Common myeloid progenitor, CD34-positive (primary cell): ENCODE measurements at regions not wholly inside any gene's neighbourhood (a gene's known extent, or its start where the extent isn't known, plus 50 kb on each side); places are given as distances from the start of the nearest gene placed in this dataset.

Source experiments
- CTCF ChIA-PET: fragments of 350-600 bp; sonication (Branson Sonifier 250); formaldehyde crosslinking; loops from one replicate; lab custom pipeline; 2021; ENCODE audit warnings: antibody characterized with exemption; lab: Charles Lee
- POLR2A ChIA-PET: fragments of 350-600 bp; sonication (Branson Sonifier 250); formaldehyde crosslinking; loops from one replicate; lab custom pipeline; 2021; ENCODE audit warnings: antibody characterized with exemption; lab: Charles Lee
- DNase-seq, 3 donors: peaks; one replicate each; pipeline versions ENCODE4 v3.0.0 to v3.0.0-alpha.2; 2013
- H3K27ac ChIP-seq, 2 experiments: 1 replicate in 1 of 2; 2 replicates in 1 of 2; pipeline ENCODE4 v1.7.0; 2013; ENCODE audit warnings: inconsistent platforms in 2 of 2, low read length in 2 of 2, mild to moderate bottlenecking in 2 of 2, low read depth in 1 of 2, moderate library complexity in 1 of 2; ENCODE audit not compliant: severe bottlenecking in 2 of 2, insufficient read depth in 1 of 2, poor library complexity in 1 of 2
- H3K27me3 ChIP-seq, 5 experiments: replicated peaks in 2 of 5; 1 replicate in 3 of 5; 2 replicates in 2 of 5; pipeline versions ENCODE4 v1.6.1 to v1.7.0; 2013; ENCODE audit warnings: low read length in 4 of 5, mild to moderate bottlenecking in 2 of 5, moderate library complexity in 2 of 5, inconsistent platforms in 1 of 5; ENCODE audit not compliant: insufficient read depth in 5 of 5, control insufficient read depth in 4 of 5
- H3K36me3 ChIP-seq, 4 experiments: 1 replicate in 2 of 4; 2 replicates in 2 of 4; pipeline versions ENCODE4 v1.6.1 to v1.7.0; 2013; ENCODE audit warnings: low read length in 3 of 4, control low read depth in 1 of 4, mild to moderate bottlenecking in 1 of 4; ENCODE audit not compliant: control insufficient read depth in 4 of 4, insufficient read depth in 4 of 4
- H3K4me1 ChIP-seq, 4 experiments: 1 replicate in 3 of 4; 2 replicates in 1 of 4; pipeline versions ENCODE4 v1.6.1 to v1.7.1; 2013; ENCODE audit warnings: low read length in 3 of 4, mild to moderate bottlenecking in 3 of 4, control low read depth in 1 of 4, inconsistent platforms in 1 of 4, moderate library complexity in 1 of 4; ENCODE audit not compliant: control insufficient read depth in 4 of 4, insufficient read depth in 4 of 4; ENCODE audit errors: control extremely low read depth in 1 of 4
- H3K4me3 ChIP-seq, 7 experiments: 1 replicate in 4 of 7; 2 replicates in 3 of 7; pipeline versions ENCODE4 v1.5.1 to v1.7.0; 2013; ENCODE audit warnings: mild to moderate bottlenecking in 7 of 7, low read length in 6 of 7, moderate library complexity in 6 of 7, inconsistent platforms in 2 of 7, low read depth in 2 of 7, control low read depth in 1 of 7; ENCODE audit not compliant: insufficient read depth in 4 of 7, control insufficient read depth in 1 of 7; ENCODE audit errors: extremely low read depth in 1 of 7
- H3K9me3 ChIP-seq, 5 experiments: 1 replicate in 4 of 5; 2 replicates in 1 of 5; pipeline versions ENCODE4 v1.6.1 to v1.7.1; 2013; ENCODE audit warnings: low read length in 4 of 5, mild to moderate bottlenecking in 2 of 5, inconsistent platforms in 1 of 5, low read depth in 1 of 5, moderate library complexity in 1 of 5; ENCODE audit not compliant: control insufficient read depth in 4 of 5, insufficient read depth in 2 of 5; ENCODE audit errors: control extremely low read depth in 1 of 5
- WGBS: methylation state at CpG from one replicate; pipeline ENCODE4 v1.1.5; 2013; ENCODE audit not compliant: insufficient coverage; 5-methylcytosine and 5-hydroxymethylcytosine counted together

DNA sequence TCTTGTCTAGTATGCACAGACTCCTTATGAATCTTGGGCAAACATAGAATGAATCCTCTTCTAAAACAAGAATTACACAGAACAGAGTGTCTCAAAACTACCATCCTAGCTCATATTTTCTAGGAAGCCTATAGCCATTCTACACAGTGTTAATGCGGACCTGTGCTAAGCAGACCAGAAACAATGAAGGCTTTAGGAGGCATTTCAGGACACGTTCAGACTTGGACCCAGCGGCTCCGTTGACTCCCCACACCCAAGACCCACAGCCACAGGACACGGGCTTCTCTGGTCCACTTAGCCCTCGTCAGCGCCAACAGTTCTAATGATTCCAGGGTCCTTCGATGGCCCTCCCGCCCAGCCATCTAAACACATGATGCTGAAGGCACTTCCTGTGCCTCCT lies 182.2 kb downstream of the BCL11A start:
- Histone ChIP-seq H3K4me1 (peaks cover 50 to 77% (median 56%) of the 10 kb centered on the region in 4 experiments), H3K27ac (peak overlapping the region in 1 of 2 experiments; percentile 10)

GRCh38 chr2:60370814-60371213 lies 182.6 kb downstream of the BCL11A start:
- Histone ChIP-seq H3K27ac (no peak overlapping the region), H3K4me1 (peaks cover 50 to 77% (median 58%) of the 10 kb centered on the region in 4 experiments), H3K36me3 (no peaks in the 10 kb centered on the region), H3K4me3 (peak overlapping the region in 1 of 7 experiments; percentile 14), H3K27me3 (no peaks in the 10 kb centered on the region), H3K9me3 (no peaks in the 10 kb centered on the region)
- 55% methylated on average over 4 of the region's 4 CpGs for WGBS
- no peak for DNase-seq
- CTCF ChIA-PET, result interaction anchor here (2.3 kb wide), 1 partner anchor 180 kb away, joined by 6 read pairs; no protein-coding TSS in a partner anchor
- POLR2A ChIA-PET, result no interaction called here

More for the DNA sequence above, 182.2 kb downstream of the BCL11A start:
- ChIA-PET POLR2A (interaction anchor here (0.6 kb wide), 1 partner anchor 9 kb away, joined by 3 read pairs; no protein-coding TSS in a partner anchor), CTCF (interaction anchor here (0.8 to 2.3 kb wide), 3 partner anchors 15 to 179 kb away, joined by 4 to 6 read pairs (median 4); no protein-coding TSS in a partner anchor)
- H3K36me3 ChIP-seq, result no peaks in the 10 kb centered on the region
- H3K4me3 ChIP-seq, result no peak overlapping the region
- H3K27me3 ChIP-seq, result no peaks in the 10 kb centered on the region
- DNase-seq, result no peak
- H3K9me3 ChIP-seq, result no peaks in the 10 kb centered on the region
- 99% methylated on average over 8 of the region's 9 CpGs for WGBS

GRCh38 chr2:60368456-60368855 lies 185.0 kb downstream of the BCL11A start:
- ChIA-PET POLR2A (interaction anchor here (0.6 kb wide), 1 partner anchor 182 kb away, joined by 5 read pairs; no protein-coding TSS in a partner anchor), CTCF (no interaction called here)
- H3K36me3 ChIP-seq, result no peaks in the 10 kb centered on the region
- no peak overlapping the region for H3K27ac ChIP-seq
- no peaks in the 10 kb centered on the region for H3K9me3 ChIP-seq
- no peak for DNase-seq
- no CpG with 5 or more reads among the region's 2 CpGs for WGBS
- peaks cover 60 to 91% (median 76%) of the 10 kb centered on the region in 4 experiments for H3K4me1 ChIP-seq
- no peak overlapping the region for H3K4me3 ChIP-seq
- H3K27me3 ChIP-seq, result no peaks in the 10 kb centered on the region

DNA sequence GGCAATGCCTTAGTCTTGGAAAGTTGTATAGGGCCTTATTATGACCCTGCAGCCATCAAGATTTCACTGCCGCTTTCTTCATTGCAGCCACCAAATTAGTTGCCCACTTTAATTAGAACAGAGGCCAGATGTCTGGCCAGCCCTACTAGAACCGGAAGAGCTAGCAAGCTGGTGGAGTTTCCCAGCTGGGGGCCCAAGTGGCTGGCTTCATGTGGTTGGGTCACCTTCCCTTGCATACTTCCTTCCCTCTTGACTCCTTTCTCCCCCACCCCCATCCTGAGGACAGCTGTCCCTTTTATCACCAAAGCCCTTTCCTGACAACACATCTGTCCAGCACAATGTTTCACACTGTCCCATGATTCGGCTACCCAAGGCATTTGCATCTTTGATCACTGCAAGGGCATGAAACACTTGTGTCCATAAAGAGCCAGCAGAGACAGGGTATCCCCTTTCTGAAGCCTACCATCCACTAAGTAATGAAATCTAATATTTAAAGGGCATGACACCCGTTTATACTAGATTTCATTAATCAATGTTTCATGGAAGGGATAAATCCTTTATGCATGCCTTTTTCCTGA lies 187.2 kb downstream of the BCL11A start:
- Histone ChIP-seq H3K9me3 (no peaks in the 10 kb centered on the region), H3K27ac (no peak overlapping the region), H3K4me3 (peak overlapping the region in 2 of 7 experiments; percentile 19), H3K4me1 (peaks cover 44 to 78% (median 56%) of the 10 kb centered on the region in 4 experiments), H3K36me3 (no peaks in the 10 kb centered on the region), H3K27me3 (no peaks in the 10 kb centered on the region)
- ChIA-PET POLR2A (interaction anchor here (0.6 kb wide), 1 partner anchor 80 kb away, joined by 5 read pairs; no protein-coding TSS in a partner anchor), CTCF (interaction anchor here (0.6 to 1.4 kb wide), 8 partner anchors 8 to 178 kb away, joined by 3 to 5 read pairs (median 4); no protein-coding TSS in a partner anchor)
- DNase-seq, result peak in 2 of 3 donors; percentile 95 to 96
- WGBS, result 0% methylated on average over 3 of the region's 4 CpGs

DNA sequence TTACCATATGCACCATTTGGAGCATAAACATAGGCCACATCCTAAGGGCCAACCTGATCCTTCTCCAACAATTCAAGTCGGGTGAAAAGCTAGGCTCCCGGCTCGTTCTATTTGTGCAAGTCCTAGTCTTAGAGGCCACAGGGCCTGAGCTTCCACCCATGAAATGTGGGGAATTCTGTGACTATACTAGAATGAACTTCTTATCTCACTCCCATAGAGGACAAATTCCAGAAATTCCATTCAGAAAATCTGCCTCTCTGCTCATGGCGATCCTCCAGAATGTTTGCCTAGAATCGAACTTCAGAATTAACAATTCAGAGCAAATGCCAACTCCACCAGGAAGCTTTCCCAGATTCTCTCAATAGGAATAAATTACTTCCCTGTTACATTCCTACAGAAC lies 187.9 kb downstream of the BCL11A start:
- WGBS, result 91% methylated on average over 3 of the region's 5 CpGs
- ChIA-PET POLR2A (interaction anchor here (0.6 kb wide), 1 partner anchor 80 kb away, joined by 5 read pairs; no protein-coding TSS in a partner anchor), CTCF (interaction anchor here (0.6 to 1.4 kb wide), 6 partner anchors 9 to 179 kb away, joined by 3 to 5 read pairs (median 4); no protein-coding TSS in a partner anchor)
- Histone ChIP-seq H3K4me3 (peak overlapping the region in 3 of 7 experiments; percentile 19 to 31 (median 19)), H3K9me3 (no peaks in the 10 kb centered on the region), H3K27me3 (no peaks in the 10 kb centered on the region), H3K36me3 (no peaks in the 10 kb centered on the region), H3K4me1 (peaks cover 38 to 71% (median 50%) of the 10 kb centered on the region in 4 experiments), H3K27ac (no peak overlapping the region)
- DNase-seq, result no peak

DNA sequence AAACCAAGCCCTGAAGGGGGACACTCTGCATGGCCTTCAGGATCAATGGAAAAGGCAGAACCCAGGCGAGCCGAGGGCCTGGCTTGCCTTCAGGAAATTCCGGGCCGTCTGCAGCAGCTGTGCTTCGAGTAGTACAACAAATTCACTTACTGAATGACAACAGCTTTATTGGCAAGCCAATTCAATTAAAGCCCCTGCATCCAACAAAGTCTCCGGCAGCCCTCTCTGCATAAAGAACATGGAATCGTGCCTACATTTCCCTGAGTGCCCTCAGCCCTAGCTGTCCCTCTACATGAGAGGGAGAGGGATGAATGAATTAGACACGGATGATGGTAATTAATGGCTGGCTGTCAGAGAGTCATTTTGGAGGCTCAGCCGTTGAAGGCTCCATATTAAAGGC lies 189.0 kb downstream of the BCL11A start:
- no peak overlapping the region for H3K4me3 ChIP-seq
- DNase-seq, result no peak
- ChIA-PET POLR2A (no interaction called here), CTCF (interaction anchor here (1.0 to 1.2 kb wide), 2 partner anchors 11 to 20 kb away, joined by 3 to 4 read pairs; no protein-coding TSS in a partner anchor)
- H3K27ac ChIP-seq, result no peak overlapping the region
- H3K4me1 ChIP-seq, result peaks cover 28 to 63% (median 39%) of the 10 kb centered on the region in 4 experiments
- no peaks in the 10 kb centered on the region for H3K36me3 ChIP-seq
- H3K27me3 ChIP-seq, result no peaks in the 10 kb centered on the region
- 93% methylated on average over 6 of the region's 9 CpGs for WGBS
- H3K9me3 ChIP-seq, result no peaks in the 10 kb centered on the region

GRCh38 chr2:60361498-60361897 lies 192.0 kb downstream of the BCL11A start:
- no CpG with 5 or more reads among the region's 1 CpG for WGBS
- H3K4me1 ChIP-seq, result peaks cover 20 to 65% (median 45%) of the 10 kb centered on the region in 4 experiments
- CTCF ChIA-PET, result no interaction called here

More at GRCh38 chr2:60361498-60361897, 192.0 kb downstream of the BCL11A start:
- DNase-seq, result no peak
- Histone ChIP-seq H3K9me3 (no peaks in the 10 kb centered on the region), H3K4me3 (no peak overlapping the region), H3K27ac (no peak overlapping the region), H3K36me3 (no peaks in the 10 kb centered on the region), H3K27me3 (no peaks in the 10 kb centered on the region)
- POLR2A ChIA-PET, result interaction anchor here (0.5 kb wide), 1 partner anchor 10 kb away, joined by 3 read pairs; no protein-coding TSS in a partner anchor
